ENCODE measurements at regions not wholly inside any gene's neighbourhood (a gene's known extent, or its start where the extent isn't known, plus 50 kb on each side); places are given as distances from the start of the nearest gene placed in this dataset.
"Not testable (repeated sequence)": the region's sequence is repeated elsewhere in the genome, so short reads cannot be mapped to it uniquely, and the experiment has no call there.

- DNase-seq; H3K4me3 ChIP-seq; H3K36me3 ChIP-seq; H3K27me3 ChIP-seq (replicated peaks in 1 of 7); intact Hi-C loops (cut with DNase I; ENCODE audit: low total_unique reads); H3K4me1 ChIP-seq; H3K9me3 ChIP-seq; H3K27ac ChIP-seq: not testable (repeated sequence)
- 72 to 84% (median 77%) methylated on average over 2 to 5 of the region's 11 CpGs for WGBS, 5 donors
Measured at GRCh38 chr7:63587151-63587853, 411.3 kb upstream of the ZNF722 start.

GRCh38 chr7:63591249-63591648 lies 407.4 kb upstream of the ZNF722 start:
- H3K9me3 ChIP-seq; H3K27me3 ChIP-seq (replicated peaks in 1 of 7); H3K4me3 ChIP-seq; H3K27ac ChIP-seq; H3K4me1 ChIP-seq; intact Hi-C loops (cut with DNase I; ENCODE audit: low total_unique reads); H3K36me3 ChIP-seq: not testable (repeated sequence)
- WGBS, 5 donors: 60 to 100% (median 92%) methylated on average over 1 to 7 of the region's 11 CpGs
- peak; percentile 56 for DNase-seq

- H3K27me3 ChIP-seq (replicated peaks in 1 of 7); H3K4me3 ChIP-seq; intact Hi-C loops (cut with DNase I; ENCODE audit: low total_unique reads); H3K4me1 ChIP-seq; DNase-seq; H3K27ac ChIP-seq; H3K9me3 ChIP-seq; H3K36me3 ChIP-seq: not testable (repeated sequence)
- 68 to 77% (median 68%) methylated on average over 3 to 4 of the region's 4 CpGs; no CpG with 5 or more reads in 2 of the 5 donors for WGBS, 5 donors
Measured at GRCh38 chr7:63603812-63604211, 394.8 kb upstream of the ZNF722 start.

GRCh38 chr7:63604853-63605252 lies 393.8 kb upstream of the ZNF722 start:
- intact Hi-C loops (cut with DNase I; ENCODE audit: low total_unique reads); H3K27me3 ChIP-seq (replicated peaks in 1 of 7); H3K9me3 ChIP-seq; H3K4me3 ChIP-seq; H3K4me1 ChIP-seq; H3K36me3 ChIP-seq; H3K27ac ChIP-seq; DNase-seq: not testable (repeated sequence)
- WGBS, 5 donors: 76 to 86% (median 84%) methylated on average over 4 to 7 of the region's 8 CpGs; no CpG with 5 or more reads in 2 of the 5 donors

- H3K27ac ChIP-seq; H3K9me3 ChIP-seq; H3K4me3 ChIP-seq; H3K4me1 ChIP-seq; DNase-seq; H3K27me3 ChIP-seq (replicated peaks in 1 of 7); H3K36me3 ChIP-seq; intact Hi-C loops (cut with DNase I; ENCODE audit: low total_unique reads): not testable (repeated sequence)
- WGBS, 5 donors: 78 to 90% (median 82%) methylated on average over 6 to 7 of the region's 13 CpGs
Measured at GRCh38 chr7:63617595-63617994, 381.1 kb upstream of the ZNF722 start.

- H3K27me3 ChIP-seq (replicated peaks in 1 of 7); intact Hi-C loops (cut with DNase I; ENCODE audit: low total_unique reads); H3K9me3 ChIP-seq; H3K36me3 ChIP-seq; H3K4me3 ChIP-seq; H3K27ac ChIP-seq; H3K4me1 ChIP-seq: not testable (repeated sequence)
- 74 to 89% (median 80%) methylated on average over 7 to 12 of the region's 14 CpGs for WGBS, 5 donors
- peak; percentile 64 for DNase-seq
Measured at GRCh38 chr7:63620169-63620735, 378.4 kb upstream of the ZNF722 start.

GRCh38 chr7:63627590-63628485 lies 370.8 kb upstream of the ZNF722 start:
- H3K36me3 ChIP-seq; H3K27me3 ChIP-seq (replicated peaks in 1 of 7); H3K4me1 ChIP-seq; intact Hi-C loops (cut with DNase I; ENCODE audit: low total_unique reads); H3K4me3 ChIP-seq; H3K27ac ChIP-seq; H3K9me3 ChIP-seq: not testable (repeated sequence)
- peak; percentile 42 for DNase-seq
- WGBS, 5 donors: 55 to 92% (median 72%) methylated on average over 7 to 48 of the region's 105 CpGs; no CpG with 5 or more reads in 2 of the 5 donors

GRCh38 chr7:63629024-63629423 lies 369.6 kb upstream of the ZNF722 start:
- peak; percentile 38 for DNase-seq
- H3K36me3 ChIP-seq; H3K9me3 ChIP-seq; intact Hi-C loops (cut with DNase I; ENCODE audit: low total_unique reads); H3K4me3 ChIP-seq; H3K27me3 ChIP-seq (replicated peaks in 1 of 7); H3K4me1 ChIP-seq; H3K27ac ChIP-seq: not testable (repeated sequence)
- 78 to 98% (median 84%) methylated on average over 4 to 6 of the region's 9 CpGs for WGBS, 5 donors

GRCh38 chr7:63636585-63636984 lies 362.1 kb upstream of the ZNF722 start:
- 86 to 92% (median 92%) methylated on average over 4 of the region's 7 CpGs; no CpG with 5 or more reads in 2 of the 5 donors for WGBS, 5 donors
- H3K9me3 ChIP-seq; H3K36me3 ChIP-seq; intact Hi-C loops (cut with DNase I; ENCODE audit: low total_unique reads); DNase-seq; H3K4me3 ChIP-seq; H3K4me1 ChIP-seq; H3K27me3 ChIP-seq (replicated peaks in 1 of 7); H3K27ac ChIP-seq: not testable (repeated sequence)

GRCh38 chr7:63665553-63665952 lies 333.1 kb upstream of the ZNF722 start:
- H3K4me1 ChIP-seq; intact Hi-C loops (cut with DNase I; ENCODE audit: low total_unique reads); H3K36me3 ChIP-seq; DNase-seq; H3K27ac ChIP-seq; H3K9me3 ChIP-seq; H3K4me3 ChIP-seq; H3K27me3 ChIP-seq (replicated peaks in 1 of 7): not testable (repeated sequence)
- WGBS, 5 donors: 27 to 57% (median 47%) methylated on average over 3 to 5 of the region's 7 CpGs; no CpG with 5 or more reads in 1 of the 5 donors

- H3K4me1 ChIP-seq; H3K9me3 ChIP-seq; intact Hi-C loops (cut with DNase I; ENCODE audit: low total_unique reads); H3K4me3 ChIP-seq; H3K27ac ChIP-seq; H3K36me3 ChIP-seq; H3K27me3 ChIP-seq (replicated peaks in 1 of 7); DNase-seq: not testable (repeated sequence)
- 71 to 86% (median 80%) methylated on average over 3 to 4 of the region's 7 CpGs for WGBS, 5 donors
Measured at GRCh38 chr7:63691408-63691807, 307.2 kb upstream of the ZNF722 start.
